EL (cell line): ENCODE measurements at regions not wholly inside any gene's neighbourhood (a gene's known extent, or its start where the extent isn't known, plus 50 kb on each side); places are given as distances from the start of the nearest gene placed in this dataset.
"Not testable (repeated sequence)": the region's sequence is repeated elsewhere in the genome, so short reads cannot be mapped to it uniquely, and the experiment has no call there.

ENCODE experiments used
- DNase-seq: peaks from one replicate; pipeline ENCODE4 v3.0.0-alpha.2; 2016

DNA sequence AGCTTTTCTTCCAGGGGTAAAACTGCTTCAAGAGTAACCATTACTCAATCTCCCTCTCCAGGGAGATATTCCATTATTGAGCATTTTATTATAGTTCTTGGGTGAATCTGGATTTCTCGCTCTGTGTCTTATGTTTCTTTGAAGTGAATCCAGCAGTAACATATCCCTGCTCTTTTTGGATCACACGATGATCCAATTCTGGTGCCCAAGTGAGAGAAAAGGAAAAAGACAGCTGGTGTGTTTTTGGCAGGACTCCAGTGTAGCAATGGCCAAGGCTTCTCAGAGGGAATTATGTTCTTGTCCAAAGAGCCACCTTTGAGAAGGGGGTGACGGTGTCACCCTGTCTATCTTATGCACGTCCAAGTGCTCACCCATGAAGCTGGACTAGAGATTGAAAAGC is 140.3 kb upstream of the ERRFI1 start:
- DNase-seq: no peak

DNA sequence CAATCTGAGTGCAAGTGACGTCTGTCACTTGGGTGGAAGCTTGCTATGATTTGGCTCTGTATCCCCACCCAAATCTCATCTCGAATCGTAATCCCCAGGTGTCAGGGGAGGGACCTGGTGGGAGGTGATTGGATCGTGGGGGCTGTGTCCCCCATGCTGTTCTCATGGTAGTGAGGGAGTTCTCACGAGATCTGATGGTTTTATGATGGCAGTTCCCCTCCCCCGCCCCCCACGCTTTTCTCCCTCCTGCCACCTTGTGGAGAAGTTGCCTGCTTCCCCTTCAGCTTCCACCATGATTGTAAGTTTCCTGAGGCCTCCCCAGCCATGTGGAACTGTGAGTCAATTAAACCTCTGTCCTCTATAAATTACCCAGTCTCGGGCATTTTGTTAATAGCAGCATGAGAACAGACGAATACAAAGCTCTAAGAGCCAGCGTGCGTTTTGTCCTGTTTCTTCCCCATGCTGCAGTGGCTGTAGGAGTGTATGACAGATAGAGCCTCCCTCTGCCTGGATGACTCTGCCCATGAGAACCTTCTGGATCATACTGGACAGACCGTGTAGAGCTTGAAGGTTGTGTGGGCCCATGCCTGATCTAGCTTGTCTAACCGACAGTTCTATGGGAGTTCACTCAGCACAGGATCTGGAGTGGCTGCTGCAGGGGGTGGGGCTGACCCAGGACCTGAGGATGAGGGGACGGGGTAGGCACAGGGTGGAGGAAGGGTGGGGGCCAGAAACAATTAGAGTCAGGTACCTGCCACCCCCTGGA is 139.7 kb upstream of the ERRFI1 start:
- no peak for DNase-seq

DNA sequence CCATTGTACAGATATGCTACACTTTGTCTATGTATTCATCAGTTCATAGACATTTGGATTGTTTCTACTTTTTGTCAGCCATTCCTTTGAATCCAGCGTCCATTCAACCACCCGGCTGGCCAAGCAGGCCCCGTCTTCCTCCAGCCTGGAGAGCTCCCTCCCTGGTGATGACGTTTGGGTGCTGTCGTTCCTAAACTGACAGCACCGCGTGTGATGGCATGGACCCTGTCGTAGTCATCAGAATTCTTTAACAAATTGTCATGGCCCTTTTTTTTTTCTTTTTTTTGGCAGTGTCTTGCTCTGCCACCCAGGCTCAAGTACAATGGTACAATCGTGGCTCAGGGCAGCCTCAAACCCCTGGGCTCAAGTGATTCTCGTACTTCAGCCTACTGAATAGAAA is 138.6 kb upstream of the ERRFI1 start:
- DNase-seq: no peak

DNA sequence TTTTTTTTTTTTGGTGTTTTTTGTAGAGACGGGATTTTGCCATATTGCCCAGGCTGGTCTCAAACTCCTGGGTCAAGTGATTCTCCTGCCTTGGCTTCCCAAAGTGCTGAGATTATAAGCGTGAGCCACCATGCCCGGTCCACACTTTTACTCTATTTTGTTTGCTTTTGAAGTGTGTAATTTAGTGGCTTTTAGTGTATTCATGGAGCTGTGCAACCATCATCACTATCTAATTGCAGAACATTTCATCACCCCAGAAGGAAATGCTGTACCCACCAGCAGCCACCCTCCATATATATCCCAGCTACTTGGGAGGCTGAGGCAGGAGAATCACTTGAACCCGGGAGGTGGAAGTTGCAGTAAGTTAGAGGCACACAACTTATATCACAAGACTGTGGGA is 136.9 kb upstream of the ERRFI1 start:
- no peak for DNase-seq

DNA sequence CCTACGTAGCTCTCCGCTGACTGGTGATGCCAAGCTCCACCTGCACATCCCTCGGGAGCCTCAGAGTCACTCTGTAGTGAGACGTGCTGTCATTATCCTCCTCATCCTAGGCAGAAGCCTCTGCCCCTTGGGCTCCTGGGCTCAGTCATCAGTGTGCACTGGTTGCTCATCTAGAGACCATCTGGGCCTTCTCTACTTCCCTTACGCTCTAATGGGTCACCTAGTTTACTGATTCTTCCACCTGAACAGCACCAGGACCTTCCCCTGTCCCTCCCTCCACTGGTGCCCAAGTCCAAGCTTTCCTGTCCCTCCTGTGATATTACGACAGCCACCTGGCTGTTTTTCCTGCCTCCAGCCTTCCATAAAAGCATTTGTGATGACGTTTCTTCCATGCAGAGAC is 136.1 kb upstream of the ERRFI1 start:
- DNase-seq: no peak

DNA sequence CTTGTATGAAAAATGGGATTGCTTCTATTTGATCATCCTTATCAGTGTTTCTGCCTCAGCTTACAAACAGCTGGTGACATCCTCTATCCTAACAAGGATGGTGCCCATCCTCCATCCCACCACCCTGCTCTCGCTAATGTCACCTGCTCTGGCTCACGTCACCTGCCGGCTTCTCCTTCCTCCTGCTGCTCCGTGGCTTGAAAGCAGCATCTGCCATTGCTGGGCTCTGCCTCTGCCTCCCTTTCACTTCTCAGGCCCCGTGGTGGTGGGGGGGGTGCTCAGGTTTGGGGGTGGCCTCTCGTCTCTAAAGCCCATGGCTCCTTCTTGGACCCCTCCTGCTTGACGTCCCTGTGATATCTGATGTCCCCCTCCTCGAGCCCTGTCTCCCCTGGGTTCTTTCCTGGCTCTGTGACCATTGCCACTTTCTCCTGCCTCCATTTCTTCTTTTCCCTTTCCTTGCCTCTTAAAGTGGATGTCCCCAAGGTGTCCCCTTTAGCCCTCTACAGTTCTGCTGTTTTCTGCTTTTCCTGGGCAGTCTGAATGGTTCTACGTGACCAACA is 135.5 kb upstream of the ERRFI1 start:
- no peak for DNase-seq

DNA sequence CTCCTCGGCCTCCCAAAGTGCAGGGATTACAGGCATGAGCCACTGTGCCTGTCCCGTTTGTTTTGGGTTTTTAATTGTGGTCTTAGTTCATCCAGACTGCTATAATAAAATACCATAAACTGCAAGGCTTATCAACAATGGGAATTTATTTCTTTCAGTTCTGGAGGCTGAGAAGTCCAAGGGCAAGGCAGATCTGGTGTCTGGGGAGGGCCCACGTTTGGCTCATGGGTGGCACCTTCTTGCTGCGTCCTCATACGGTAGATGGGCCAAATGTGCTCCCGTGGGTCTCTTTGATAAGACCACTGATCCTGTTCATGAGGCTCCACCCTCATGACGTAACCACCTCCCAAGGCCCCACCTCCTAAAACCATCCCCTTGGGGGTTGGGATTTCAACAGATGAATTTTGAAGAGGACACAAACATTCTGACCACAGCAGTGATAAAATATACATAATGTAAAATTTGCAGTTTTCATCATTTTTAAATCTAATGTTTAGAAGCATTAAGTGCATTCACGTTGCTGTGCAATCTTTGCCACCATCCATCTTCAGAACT is 133.4 kb upstream of the ERRFI1 start:
- no peak for DNase-seq

DNA sequence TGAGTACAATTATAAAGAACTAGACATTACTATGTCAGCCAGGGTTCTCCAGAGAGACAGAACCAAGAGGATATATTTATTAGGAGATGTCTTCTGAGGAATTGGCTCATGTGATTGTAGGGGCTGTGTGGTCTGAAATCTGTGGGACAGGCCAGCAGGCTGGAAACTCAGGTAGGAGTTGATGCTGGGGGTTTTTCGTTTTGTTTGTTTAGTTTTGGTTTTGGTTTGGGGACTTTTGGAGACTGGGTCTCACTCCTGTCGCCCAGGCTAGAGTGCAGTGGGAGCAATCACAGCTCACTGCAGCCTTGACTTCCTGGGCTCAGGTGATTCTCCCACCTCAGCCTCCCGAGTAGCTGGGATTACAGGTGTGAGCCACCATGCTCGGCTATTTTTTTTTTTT is 132.9 kb upstream of the ERRFI1 start:
- DNase-seq: no peak

DNA sequence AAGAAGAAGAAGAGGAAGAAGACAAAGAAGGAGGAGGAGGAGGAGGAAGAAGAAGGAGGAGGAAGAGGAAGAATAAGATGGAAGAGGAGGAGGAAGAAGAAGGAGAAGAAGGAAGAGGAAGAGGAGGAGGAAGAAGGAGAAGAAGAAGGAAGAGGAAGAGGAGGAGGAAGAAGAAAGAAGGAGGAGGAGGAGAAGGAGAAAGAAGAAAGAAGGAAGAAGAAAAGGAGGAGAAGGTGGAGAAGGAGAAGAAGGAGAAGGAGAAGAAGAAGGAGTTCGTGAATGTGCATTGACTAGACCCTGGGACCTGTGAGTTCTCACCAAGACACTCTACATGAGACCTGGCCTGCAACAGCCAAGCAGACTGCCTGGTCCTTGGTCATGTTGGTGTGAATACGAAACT is 131.7 kb upstream of the ERRFI1 start:
- DNase-seq: no peak

DNA sequence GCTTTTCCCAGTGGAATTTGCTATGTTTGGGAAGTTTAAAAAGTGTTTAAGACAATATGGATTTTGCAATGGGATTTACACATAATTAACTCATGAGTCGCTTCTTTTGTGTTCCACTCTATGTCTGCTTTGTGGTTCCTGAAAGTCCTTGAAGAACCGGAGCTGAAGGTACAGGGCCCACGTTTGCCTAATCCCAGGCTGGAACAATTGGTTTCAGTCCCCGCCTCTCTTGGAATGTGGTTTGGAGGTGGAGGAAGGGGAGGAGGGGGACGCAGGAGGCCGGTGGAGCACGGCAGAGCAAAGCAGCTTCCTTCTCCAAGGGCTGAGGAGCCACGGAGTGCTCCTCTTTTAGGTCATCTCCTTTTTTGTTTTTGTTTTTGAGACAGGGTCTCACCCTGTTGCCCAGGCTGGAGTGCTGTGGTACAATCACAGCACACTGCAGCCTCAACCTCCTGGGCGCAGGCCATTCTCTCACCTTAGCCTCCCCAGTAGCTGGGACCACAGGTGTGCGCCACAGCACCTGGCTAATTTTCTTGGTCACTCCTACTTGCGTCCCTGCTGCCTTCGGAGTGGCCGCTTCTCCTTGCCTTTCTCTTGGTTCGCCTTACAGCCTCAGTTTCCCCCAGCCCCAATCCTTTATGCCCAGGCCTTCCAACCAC is 129.5 kb upstream of the ERRFI1 start:
- peak; percentile 21 for DNase-seq

DNA sequence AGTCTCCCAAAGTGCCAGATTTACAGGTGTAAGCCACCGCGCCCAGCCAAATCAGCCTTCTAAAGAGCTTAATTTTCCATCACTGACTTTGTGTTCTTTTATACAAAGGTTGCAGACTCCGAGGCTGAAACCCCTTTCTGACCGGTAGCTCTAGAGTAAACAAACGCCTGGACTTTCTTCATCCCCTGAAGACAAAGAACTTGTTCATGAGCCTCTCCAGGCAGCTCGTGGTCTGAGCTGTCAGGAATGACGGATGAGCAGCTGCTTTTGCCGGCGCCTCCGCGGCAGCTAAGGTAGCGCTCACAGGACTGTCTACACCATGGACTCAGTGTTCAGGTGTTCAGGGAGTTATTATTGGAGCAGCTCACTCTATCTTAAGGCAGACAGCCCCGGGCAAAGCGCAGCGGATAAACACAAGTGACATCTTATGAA is 128.5 kb upstream of the ERRFI1 start:
- no peak for DNase-seq

DNA sequence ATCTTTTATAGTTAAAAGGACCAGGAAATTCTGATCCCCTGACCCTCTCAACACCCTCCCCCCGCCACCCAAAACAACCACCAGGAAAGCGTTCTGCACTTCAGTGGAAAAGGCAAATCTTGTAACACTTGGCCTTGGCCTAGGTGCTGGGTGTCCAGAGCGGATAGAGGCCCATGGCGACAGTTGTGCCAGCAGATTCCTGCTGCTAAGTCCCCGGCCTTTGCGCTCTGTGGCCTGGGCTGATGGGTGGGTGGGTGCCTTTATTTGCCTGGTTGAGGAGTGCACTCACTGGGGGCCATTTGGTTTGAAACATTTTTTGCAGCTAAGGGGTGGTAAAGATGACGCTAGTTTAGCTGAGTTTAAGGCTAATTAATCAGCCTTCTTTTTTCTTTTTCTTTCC is 127.9 kb upstream of the ERRFI1 start:
- DNase-seq: no peak

DNA sequence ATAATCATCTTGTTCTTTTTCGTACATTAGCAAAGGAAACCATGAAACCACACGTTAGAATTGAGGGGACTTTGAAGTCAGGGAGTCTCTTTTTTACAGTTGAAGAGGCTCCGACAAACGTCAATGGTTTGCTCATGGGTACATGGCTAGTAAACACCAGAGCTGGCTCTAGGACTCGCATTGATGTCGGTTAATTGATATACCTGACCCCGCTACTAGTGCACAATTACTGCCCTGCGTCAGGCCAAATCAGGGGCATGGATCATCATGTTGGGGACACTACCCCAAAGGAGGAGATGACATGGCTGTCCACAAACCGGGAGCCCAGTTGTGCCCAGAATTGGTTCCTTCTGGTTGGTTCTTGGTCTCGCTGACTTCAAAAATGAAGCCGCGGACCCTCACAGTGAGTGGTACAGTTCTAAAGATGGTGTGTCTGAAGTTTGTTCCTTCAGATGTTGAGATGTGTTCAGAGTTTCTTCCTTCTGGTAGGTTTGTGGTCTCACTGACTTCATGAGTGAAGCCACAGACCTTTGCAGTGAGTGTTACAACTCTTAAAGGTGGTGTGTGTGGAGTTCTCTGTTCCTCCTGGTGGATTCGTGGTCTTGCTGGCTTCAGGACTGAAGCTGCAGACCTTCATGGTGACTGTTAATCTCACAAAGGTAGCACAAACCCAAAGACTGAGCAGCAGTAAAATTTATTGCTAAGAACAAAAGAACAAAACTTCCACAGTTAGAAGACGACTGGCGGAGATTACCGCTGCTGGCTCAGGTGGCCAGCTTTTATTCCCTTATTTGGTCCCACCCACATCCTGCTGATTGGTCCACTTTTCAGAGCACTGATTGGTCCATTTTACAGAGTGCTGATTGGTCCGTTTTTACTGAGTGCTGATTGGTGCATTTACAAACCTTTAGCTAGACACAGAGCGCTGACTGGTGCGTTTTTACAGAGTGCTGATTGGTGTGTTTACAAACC is 126.9 kb upstream of the ERRFI1 start:
- DNase-seq: no peak

DNA sequence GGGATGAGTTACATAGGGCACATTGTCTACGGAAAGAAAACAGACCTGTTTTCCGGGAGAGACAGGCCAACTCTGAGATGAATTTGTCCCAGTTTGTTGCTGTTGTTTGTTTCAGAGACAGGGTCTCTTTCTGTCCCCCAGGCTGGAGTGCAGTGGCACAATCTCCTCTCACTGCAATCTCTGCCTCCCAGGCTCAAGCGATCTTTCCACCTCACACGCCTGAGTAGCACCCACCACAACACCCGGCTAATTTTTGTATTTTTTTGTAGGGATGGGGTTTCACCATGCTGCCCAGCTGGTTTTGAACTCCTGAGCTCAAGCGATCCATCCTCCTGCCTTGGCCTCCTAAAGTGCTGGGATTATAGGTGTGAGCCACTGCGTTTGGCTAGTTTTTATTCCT is 125.5 kb upstream of the ERRFI1 start:
- DNase-seq: no peak

DNA sequence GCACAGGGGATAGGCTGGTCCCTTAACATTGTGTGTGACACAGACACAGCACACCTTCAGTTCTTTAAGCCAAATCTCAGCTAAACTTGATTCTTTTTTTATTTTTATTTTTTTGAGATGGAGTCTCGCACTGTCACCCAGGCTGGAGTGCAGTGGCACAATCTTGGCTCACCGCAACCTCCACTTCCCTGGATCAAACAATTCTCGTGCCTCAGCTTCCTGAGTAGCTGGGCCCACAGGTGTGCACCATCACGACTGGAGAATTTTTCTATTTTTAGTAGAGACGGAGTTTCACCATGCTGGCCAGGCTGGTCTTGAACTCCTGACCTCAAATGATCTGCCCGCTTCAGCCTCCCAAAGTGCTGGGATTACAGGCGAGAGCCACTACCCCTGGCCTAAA is 123.6 kb upstream of the ERRFI1 start:
- not testable (repeated sequence) for DNase-seq

DNA sequence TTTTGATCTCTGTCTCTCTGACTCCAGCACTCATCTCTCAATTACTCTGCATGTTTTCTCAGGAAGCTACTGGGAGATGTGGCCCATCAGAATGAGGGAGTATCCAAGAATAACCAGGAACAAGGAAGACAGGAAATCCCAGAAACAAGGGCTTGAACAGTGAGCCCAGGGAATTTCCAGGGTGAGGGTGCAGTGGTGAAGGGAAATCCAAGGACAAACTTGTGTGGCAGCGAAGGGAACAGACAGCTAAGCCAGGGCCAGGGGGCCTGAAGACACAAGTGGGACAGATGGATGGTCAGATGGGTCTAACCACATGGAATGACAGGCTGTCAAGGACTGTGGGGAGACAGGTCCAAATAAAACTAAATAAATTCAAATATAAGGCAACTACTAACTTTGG is 121.8 kb upstream of the ERRFI1 start:
- no peak for DNase-seq

DNA sequence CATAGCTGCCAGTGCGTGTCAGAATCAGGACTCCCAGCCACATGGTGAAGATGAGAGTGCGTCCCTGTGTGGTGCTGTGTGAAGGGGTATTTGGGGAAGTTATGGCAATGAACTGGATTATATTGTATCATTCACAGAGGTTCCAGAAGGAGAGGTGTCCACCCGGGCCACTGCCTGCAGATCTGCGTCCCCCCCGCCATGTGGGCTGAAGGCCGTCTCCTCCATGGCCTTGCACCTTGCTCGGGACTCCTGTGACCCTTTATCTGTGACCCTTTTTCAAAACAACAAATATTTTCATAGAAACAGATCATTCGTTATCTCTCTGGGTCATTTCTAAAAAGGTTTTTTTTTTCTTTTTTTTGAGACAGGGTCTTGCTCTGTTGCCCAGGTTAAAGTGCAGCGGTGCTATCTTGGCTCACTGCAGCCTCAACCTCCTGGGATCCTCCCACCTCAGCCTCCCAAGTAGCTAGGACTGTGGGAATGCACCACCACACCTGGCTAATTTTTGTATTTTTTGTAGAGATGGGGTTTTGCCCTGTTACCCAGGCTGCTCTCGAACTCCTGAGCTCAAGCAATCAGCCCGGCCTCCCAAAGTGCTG is 120.2 kb upstream of the ERRFI1 start:
- no peak for DNase-seq

DNA sequence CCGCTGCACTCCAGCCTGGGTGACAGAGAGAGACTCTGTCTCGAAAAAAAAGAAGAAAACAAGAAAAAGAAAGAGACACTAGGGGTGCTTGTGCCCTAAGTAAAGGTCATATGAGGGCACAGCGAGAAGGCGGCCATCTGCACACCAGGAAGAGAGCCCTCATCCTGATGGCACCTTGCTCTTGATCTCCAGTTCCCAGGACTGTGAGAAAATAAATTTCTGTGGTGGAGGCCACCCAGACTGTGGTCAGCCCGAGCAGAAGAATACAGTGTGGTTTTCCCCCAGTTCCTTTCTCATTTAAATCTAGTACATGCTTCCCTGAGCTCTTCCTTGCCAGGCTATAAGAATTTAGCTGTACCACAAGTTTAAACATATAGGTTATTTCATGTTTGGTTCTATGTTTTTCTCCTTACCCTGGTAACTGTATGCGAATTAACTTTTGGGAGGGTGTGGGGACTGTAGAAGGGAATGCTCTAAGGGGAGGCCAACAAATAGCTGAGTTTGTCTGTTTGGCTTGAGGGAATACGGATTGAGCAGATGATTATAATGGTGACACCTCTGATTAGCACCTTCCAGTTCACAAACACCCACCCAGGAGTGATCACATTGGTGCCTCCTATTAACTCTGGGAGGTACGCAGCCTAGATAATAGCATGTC is 119.6 kb upstream of the ERRFI1 start:
- no peak for DNase-seq

DNA sequence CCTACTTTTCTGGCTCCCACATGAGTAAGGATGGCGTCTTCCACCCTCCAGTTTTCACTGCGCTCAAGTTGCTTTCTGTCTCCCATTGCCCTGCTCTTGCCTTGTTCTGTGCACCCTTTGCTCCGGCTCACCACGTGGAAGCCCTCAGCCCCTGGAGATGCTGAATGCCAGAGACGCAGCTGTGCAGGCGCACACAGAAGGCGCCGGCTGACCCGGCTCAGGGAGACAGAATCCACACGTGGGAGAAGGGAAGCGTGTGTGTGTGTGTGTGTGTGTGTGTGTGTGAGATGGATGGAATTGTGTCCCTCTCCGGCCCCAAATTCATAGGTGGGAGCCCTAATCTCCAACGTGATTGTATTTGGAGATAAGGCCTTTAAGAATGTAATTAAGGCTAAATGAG is 118.2 kb upstream of the ERRFI1 start:
- DNase-seq: no peak

DNA sequence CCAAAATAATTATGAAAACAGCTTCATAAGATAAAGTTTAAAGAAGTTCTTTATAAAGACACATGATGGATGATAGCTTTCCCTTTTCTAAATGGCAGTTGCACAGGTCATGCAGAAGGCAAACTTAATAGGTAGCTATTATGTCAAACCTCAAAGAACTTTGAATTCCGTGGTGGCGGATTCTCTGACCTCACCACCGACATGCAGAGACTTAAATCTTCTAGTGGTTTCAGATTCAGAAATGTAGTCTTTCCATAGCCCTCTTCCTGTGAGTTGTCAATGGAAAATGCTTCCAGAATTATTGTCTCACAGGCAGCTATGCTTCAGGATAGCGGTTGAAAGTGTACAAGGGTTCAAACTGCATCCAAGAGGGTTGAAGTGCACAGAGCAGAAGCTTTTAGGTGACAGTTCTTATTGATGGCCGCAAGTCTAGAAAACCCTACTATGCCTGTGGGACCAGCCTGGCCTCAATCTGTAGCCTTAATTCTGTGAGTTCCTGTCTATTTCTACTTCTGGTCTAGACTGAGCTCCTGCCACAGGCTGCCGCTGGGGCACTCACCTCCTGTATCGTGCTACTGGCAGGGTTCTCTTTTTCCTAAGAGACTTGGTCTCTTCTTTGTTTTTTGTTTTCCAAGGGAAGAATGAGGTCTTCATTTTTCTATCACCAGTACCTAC is 117.0 kb upstream of the ERRFI1 start:
- DNase-seq: peak; percentile 17

DNA sequence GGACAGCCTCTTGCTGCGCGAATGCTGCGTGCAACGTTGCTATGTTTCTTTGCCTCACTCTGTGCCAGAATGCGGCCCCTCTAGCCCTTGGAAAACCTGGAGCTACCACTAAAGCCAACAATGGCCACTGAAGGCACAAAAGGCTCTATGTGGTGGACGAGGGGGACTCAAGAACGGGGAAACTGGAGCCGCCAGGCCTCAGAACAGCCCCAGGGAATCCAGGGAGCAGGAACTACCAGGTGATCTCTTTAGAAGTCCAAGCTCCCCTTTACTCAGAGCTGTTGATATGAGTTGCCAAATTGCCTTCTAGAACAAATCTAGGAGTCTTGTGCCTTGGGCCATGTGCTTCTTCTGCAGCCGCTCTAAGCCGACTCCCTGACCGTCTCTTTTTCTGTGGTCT is 113.8 kb upstream of the ERRFI1 start:
- DNase-seq: no peak
